ENCODE measurements at regions not wholly inside any gene's neighbourhood (a gene's known extent, or its start where the extent isn't known, plus 50 kb on each side); places are given as distances from the start of the nearest gene placed in this dataset.

- Histone ChIP-seq H4K8ac (ENCODE audit: low read depth in 2 of 2, low read length in 2 of 2) (no peak overlapping the region), H2BK20ac (ENCODE audit: low read depth, low read length) (no peak overlapping the region), H3K36me3 (ENCODE audit: control insufficient read depth, insufficient read depth, low read length) (no peaks in the 10 kb centered on the region), H2BK15ac (ENCODE audit: low read depth, low read length) (no peak overlapping the region), H3K9me1 (ENCODE audit: insufficient read depth, low read length) (no peaks in the 10 kb centered on the region), H3K27me3 (ENCODE audit: control insufficient read depth, insufficient read depth, low read length) (peaks cover 3% of the 10 kb centered on the region; the same call in 1 of the 2 replicates), H3K4ac (ENCODE audit: low read depth, low read length) (no peak overlapping the region), H3K23ac (ENCODE audit: low read depth, low read length) (no peak overlapping the region), H3K4me1 (ENCODE audit: control insufficient read depth, insufficient read depth, low read length) (no peaks in the 10 kb centered on the region), H4K91ac (ENCODE audit: insufficient read depth, low read depth, low read length) (no peak overlapping the region), H3K14ac (replicated peaks; ENCODE audit: low read depth, low read length) (no peak overlapping the region), H4K20me1 (ENCODE audit: insufficient read depth, low read length) (no peaks in the 10 kb centered on the region), H2AFZ (replicated peaks; ENCODE audit: low read length, poor library complexity) (no peak overlapping the region), H2BK120ac (ENCODE audit: low read depth, low read length) (no peak overlapping the region), H3K56ac (ENCODE audit: extremely low read depth, insufficient read depth, low read length) (no peak overlapping the region), H3K4me2 (ENCODE audit: low read depth, low read length) (no peak overlapping the region), H3K27ac (ENCODE audit: insufficient read depth, low read length) (no peak overlapping the region), H2AK5ac (ENCODE audit: low read depth, low read length) (no peak overlapping the region), H3K4me3 (ENCODE audit: insufficient read depth, low read depth, low read length) (no peak overlapping the region), H2AK9ac (replicated peaks; ENCODE audit: low read depth, low read length, poor library complexity) (no peak overlapping the region), H4K5ac (ENCODE audit: low read depth, low read length) (no peak overlapping the region), H3K79me1 (ENCODE audit: low read depth in 1 of 2, low read length in 2 of 2) (no peaks in the 10 kb centered on the region), H3K9ac (ENCODE audit: low read depth, low read length) (no peak overlapping the region), H3K18ac (ENCODE audit: low read depth, low read length) (no peak overlapping the region), H3K9me3 (ENCODE audit: control insufficient read depth, insufficient read depth, low read length) (peaks cover 4% of the 10 kb centered on the region), H2BK5ac (ENCODE audit: low read depth, low read length, poor library complexity, severe bottlenecking) (no peak overlapping the region)
- TF ChIP-seq CEBPB (IDR thresholded peaks at IDR 0.05; ENCODE audit: low read depth, low read length) (no peak), SMC3 (IDR thresholded peaks at IDR 0.05; ENCODE audit: low read depth, low read length) (no peak), NFE2L2 (IDR thresholded peaks at IDR 0.05; ENCODE audit: low read depth, low read length) (no peak), RAD21 (IDR thresholded peaks at IDR 0.05; ENCODE audit: low read length) (no peak), CTCF (conservative IDR thresholded peaks at IDR 0.05; ENCODE audit: low read depth, low read length) (no peak), MAFK (IDR thresholded peaks at IDR 0.05; ENCODE audit: low read depth, low read length) (no peak), MXI1 (IDR thresholded peaks at IDR 0.05; ENCODE audit: borderline replicate concordance, low read depth, low read length) (no peak), FOS (IDR thresholded peaks at IDR 0.05; ENCODE audit: low read depth, low read length) (no peak), ELK1 (IDR thresholded peaks at IDR 0.05; ENCODE audit: borderline replicate concordance, low read depth, low read length) (no peak), BHLHE40 (IDR thresholded peaks at IDR 0.05; ENCODE audit: low read depth, low read length) (no peak), POLR2A (IDR thresholded peaks at IDR 0.05; ENCODE audit: low read depth, low read length) (no peak)
- ATAC-seq (ENCODE audit: low read depth) = no peak
- no peak for DNase-seq
- ChIA-PET POLR2A (ENCODE audit: unreplicated experiment) (no interaction called here), CTCF (no interaction called here)
- in situ Hi-C loops (cut with MboI; ENCODE audit: low sequenced_read_pairs) (no loop called here), intact Hi-C loops (cut with micrococcal nuclease) (no loop called here), dilution Hi-C loops (cut with HindIII; ENCODE audit: low sequenced_read_pairs, unreplicated experiment) (no loop called here)
- 100% methylated on average over 2 of the region's 7 CpGs; no CpG with 5 or more reads in 1 of the 2 experiments for WGBS, 2 experiments (ENCODE audit: extremely low coverage in 2 of 2, insufficient read length in 1 of 2)
- no TSS peak for BruUV-seq (replicated peaks)
Measured at GRCh38 chr16:66176111-66176510, 190.4 kb upstream of the CDH5 start.
